MM.1S (cell line): ENCODE measurements at regions not wholly inside any gene's neighbourhood (a gene's known extent, or its start where the extent isn't known, plus 50 kb on each side); places are given as distances from the start of the nearest gene placed in this dataset.

Experiments
- CTCF ChIP-seq: fragments of 300-600 bp; sonication (generic); IDR thresholded peaks from 2 replicates; pipeline ENCODE4 v1.5.1; 2016; ENCODE audit warnings: antibody characterized with exemption, low read length, mixed read lengths
- EZH2 ChIP-seq: fragments of 300-600 bp; sonication (generic); optimal IDR thresholded peaks from 2 replicates; pipeline ENCODE3; 2017; ENCODE audit warnings: low read depth, mild to moderate bottlenecking, antibody characterized with exemption, low read length, mixed read lengths

- no peak for TF ChIP-seq CTCF
- TF ChIP-seq EZH2, result no peak
Measured at GRCh38 chr10:61119573-61119972, 175.6 kb upstream of the RHOBTB1 start.
